H1 (cell line): ENCODE measurements at regions not wholly inside any gene's neighbourhood (a gene's known extent, or its start where the extent isn't known, plus 50 kb on each side); places are given as distances from the start of the nearest gene placed in this dataset.

Experiments
- ASH2L ChIP-seq: fragments of 200-600, 300-600 bp; sonication (generic); IDR thresholded peaks from one replicate; pipeline ENCODE4 v1.7.1; 2017; ENCODE audit warnings: low read length
- BRCA1 ChIP-seq: IDR thresholded peaks from 2 replicates; pipeline ENCODE4 v1.6.1; 2012; ENCODE audit warnings: low read depth, low read length, improper control_type of control experiment
- CHD7 ChIP-seq: fragments of 300-600 bp; sonication (generic); IDR thresholded peaks from 2 replicates; pipeline ENCODE4 v1.7.1; 2012; ENCODE audit warnings: low read length, moderate library complexity, mild to moderate bottlenecking, inconsistent platforms; ENCODE audit not compliant: insufficient replicate concordance
- CREB1 ChIP-seq: IDR thresholded peaks from 2 replicates; pipeline ENCODE4 v1.6.1; 2012; ENCODE audit warnings: inconsistent platforms
- POLR2AphosphoS5 ChIP-seq: IDR thresholded peaks from 2 replicates; pipeline ENCODE4 v1.6.1; 2011; ENCODE audit warnings: low read depth, low read length

- TF ChIP-seq CHD7 (no peak), CREB1 (no peak), BRCA1 (no peak), ASH2L (no peak), POLR2AphosphoS5 (no peak)
Observed at GRCh38 chr11:127472505-127472904, 471.9 kb upstream of the KIRREL3 start (continued).
